ENCODE measurements at regions not wholly inside any gene's neighbourhood (a gene's known extent, or its start where the extent isn't known, plus 50 kb on each side); places are given as distances from the start of the nearest gene placed in this dataset.

- TF ChIP-seq CTCF (IDR thresholded peaks at IDR 0.05; ENCODE audit: low read depth, low read length): no peak
These were observed 561.4 kb downstream of the ADCYAP1 start for GRCh38 chr18:1466035-1466434.

GRCh38 chr18:1467461-1467964 is 562.8 kb downstream of the ADCYAP1 start:
- TF ChIP-seq CTCF (IDR thresholded peaks at IDR 0.05; ENCODE audit: low read depth, low read length): no peak
- H3K4me3 ChIP-seq (ENCODE audit: low read depth, low read length): no peak overlapping the region

More at GRCh38 chr18:1466035-1466434, 561.4 kb downstream of the ADCYAP1 start:
- H3K4me3 ChIP-seq (ENCODE audit: low read depth, low read length): no peak overlapping the region

- no peak overlapping the region for H3K4me3 ChIP-seq (ENCODE audit: low read depth, low read length)
- no peak for TF ChIP-seq CTCF (IDR thresholded peaks at IDR 0.05; ENCODE audit: low read depth, low read length)
These were observed 563.9 kb downstream of the ADCYAP1 start for GRCh38 chr18:1468550-1468949.

- no peak overlapping the region for H3K4me3 ChIP-seq (ENCODE audit: low read depth, low read length)
- TF ChIP-seq CTCF (IDR thresholded peaks at IDR 0.05; ENCODE audit: low read depth, low read length): no peak
These were observed 571.2 kb downstream of the ADCYAP1 start for GRCh38 chr18:1475867-1476266.

GRCh38 chr18:1480309-1480708 is 575.6 kb downstream of the ADCYAP1 start:
- TF ChIP-seq CTCF (IDR thresholded peaks at IDR 0.05; ENCODE audit: low read depth, low read length): no peak
- no peak overlapping the region for H3K4me3 ChIP-seq (ENCODE audit: low read depth, low read length)

- TF ChIP-seq CTCF (IDR thresholded peaks at IDR 0.05; ENCODE audit: low read depth, low read length): no peak
- no peak overlapping the region for H3K4me3 ChIP-seq (ENCODE audit: low read depth, low read length)
These were observed 576.9 kb downstream of the ADCYAP1 start for GRCh38 chr18:1481577-1481976.

- TF ChIP-seq CTCF (IDR thresholded peaks at IDR 0.05; ENCODE audit: low read depth, low read length): no peak
- H3K4me3 ChIP-seq (ENCODE audit: low read depth, low read length): no peak overlapping the region
These were observed 578.7 kb downstream of the ADCYAP1 start for GRCh38 chr18:1483385-1483784.

Data from WI38 (cell line).